IPS-18a (cell line): ENCODE measurements at regions not wholly inside any gene's neighbourhood (a gene's known extent, or its start where the extent isn't known, plus 50 kb on each side); places are given as distances from the start of the nearest gene placed in this dataset.
"Not testable (repeated sequence)": the region's sequence is repeated elsewhere in the genome, so short reads cannot be mapped to it uniquely, and the experiment has no call there.

Source experiments
- H3K27ac ChIP-seq: one replicate; pipeline ENCODE4 v1.5.1; 2013; ENCODE audit warnings: low read length
- H3K27me3 ChIP-seq: one replicate; pipeline ENCODE4 v1.6.1; 2013; ENCODE audit warnings: mild to moderate bottlenecking, low read length; ENCODE audit not compliant: control insufficient read depth, insufficient read depth
- H3K36me3 ChIP-seq: one replicate; pipeline ENCODE4 v1.6.1; 2013; ENCODE audit warnings: low read depth, low read length; ENCODE audit not compliant: control insufficient read depth
- H3K4me1 ChIP-seq: one replicate; pipeline ENCODE4 v1.6.1; 2013; ENCODE audit warnings: low read depth, low read length; ENCODE audit not compliant: control insufficient read depth
- H3K4me3 ChIP-seq: one replicate; pipeline ENCODE4 v1.5.1; 2013; ENCODE audit warnings: low read length
- H3K9ac ChIP-seq: one replicate; pipeline ENCODE4 v1.6.1; 2013; ENCODE audit warnings: mild to moderate bottlenecking, low read length, moderate library complexity
- H3K9me3 ChIP-seq: one replicate; pipeline ENCODE4 v1.6.1; 2013; ENCODE audit warnings: low read depth, low read length; ENCODE audit not compliant: control insufficient read depth

GRCh38 chr12:59298296-59298695 is 297.5 kb upstream of the SLC16A7 start:
- no peak overlapping the region for H3K4me3 ChIP-seq
- no peaks in the 10 kb centered on the region for H3K4me1 ChIP-seq
- H3K27me3 ChIP-seq = no peaks in the 10 kb centered on the region
- H3K27ac ChIP-seq = no peak overlapping the region
- no peaks in the 10 kb centered on the region for H3K36me3 ChIP-seq
- no peaks in the 10 kb centered on the region for H3K9me3 ChIP-seq
- no peak overlapping the region for H3K9ac ChIP-seq

- Histone ChIP-seq H3K9me3 (no peaks in the 10 kb centered on the region), H3K9ac (no peak overlapping the region), H3K27ac (no peak overlapping the region), H3K27me3 (no peaks in the 10 kb centered on the region), H3K36me3 (no peaks in the 10 kb centered on the region), H3K4me3 (no peak overlapping the region), H3K4me1 (no peaks in the 10 kb centered on the region)
Observed at GRCh38 chr12:59294221-59294620, 301.6 kb upstream of the SLC16A7 start.

- Histone ChIP-seq H3K9me3 (no peaks in the 10 kb centered on the region), H3K4me3 (no peak overlapping the region), H3K36me3 (no peaks in the 10 kb centered on the region), H3K9ac (no peak overlapping the region), H3K27ac (no peak overlapping the region), H3K27me3 (no peaks in the 10 kb centered on the region), H3K4me1 (no peaks in the 10 kb centered on the region)
Observed at GRCh38 chr12:59282999-59283398, 312.8 kb upstream of the SLC16A7 start.

- not testable (repeated sequence) for H3K27me3 ChIP-seq, H3K4me1 ChIP-seq, H3K36me3 ChIP-seq, H3K27ac ChIP-seq, H3K9ac ChIP-seq, H3K4me3 ChIP-seq, H3K9me3 ChIP-seq
Observed at GRCh38 chr12:59273561-59273960, 322.3 kb upstream of the SLC16A7 start.

GRCh38 chr12:59268295-59268809 is 327.5 kb upstream of the SLC16A7 start:
- H3K4me1 ChIP-seq = no peaks in the 10 kb centered on the region
- H3K4me3 ChIP-seq = no peak overlapping the region
- H3K27me3 ChIP-seq = no peaks in the 10 kb centered on the region
- H3K9ac ChIP-seq = no peak overlapping the region
- no peaks in the 10 kb centered on the region for H3K36me3 ChIP-seq
- H3K27ac ChIP-seq = no peak overlapping the region
- no peaks in the 10 kb centered on the region for H3K9me3 ChIP-seq

GRCh38 chr12:59260202-59260601 is 335.6 kb upstream of the SLC16A7 start:
- Histone ChIP-seq H3K4me1 (no peaks in the 10 kb centered on the region), H3K27ac (no peak overlapping the region), H3K4me3 (no peak overlapping the region), H3K9ac (no peak overlapping the region), H3K27me3 (no peaks in the 10 kb centered on the region), H3K36me3 (no peaks in the 10 kb centered on the region), H3K9me3 (no peaks in the 10 kb centered on the region)

- Histone ChIP-seq H3K36me3 (no peaks in the 10 kb centered on the region), H3K9ac (no peak overlapping the region), H3K27ac (no peak overlapping the region), H3K9me3 (peaks cover 21% of the 10 kb centered on the region), H3K4me3 (no peak overlapping the region), H3K4me1 (peaks cover 6% of the 10 kb centered on the region), H3K27me3 (no peaks in the 10 kb centered on the region)
Observed at GRCh38 chr12:59252731-59253130, 332.4 kb upstream of the LRIG3 start.

GRCh38 chr12:59250766-59251165 is 330.5 kb upstream of the LRIG3 start:
- Histone ChIP-seq H3K27me3 (no peaks in the 10 kb centered on the region), H3K36me3 (no peaks in the 10 kb centered on the region), H3K4me1 (peaks cover 6% of the 10 kb centered on the region), H3K9me3 (peaks cover 21% of the 10 kb centered on the region), H3K9ac (no peak overlapping the region), H3K27ac (no peak overlapping the region), H3K4me3 (no peak overlapping the region)

GRCh38 chr12:59240048-59240447 is 319.7 kb upstream of the LRIG3 start:
- Histone ChIP-seq H3K4me3 (no peak overlapping the region), H3K27ac (no peak overlapping the region), H3K4me1 (peaks cover 8% of the 10 kb centered on the region), H3K36me3 (no peaks in the 10 kb centered on the region), H3K27me3 (no peaks in the 10 kb centered on the region), H3K9ac (no peak overlapping the region), H3K9me3 (no peaks in the 10 kb centered on the region)

GRCh38 chr12:59234391-59234790 is 314.1 kb upstream of the LRIG3 start:
- Histone ChIP-seq H3K27ac (no peak overlapping the region), H3K27me3 (no peaks in the 10 kb centered on the region), H3K4me1 (peaks cover 5% of the 10 kb centered on the region), H3K36me3 (no peaks in the 10 kb centered on the region), H3K9ac (no peak overlapping the region), H3K9me3 (no peaks in the 10 kb centered on the region), H3K4me3 (no peak overlapping the region)

GRCh38 chr12:59230334-59230733 is 310.0 kb upstream of the LRIG3 start:
- no peak overlapping the region for H3K4me3 ChIP-seq
- no peaks in the 10 kb centered on the region for H3K4me1 ChIP-seq
- no peaks in the 10 kb centered on the region for H3K9me3 ChIP-seq
- H3K27me3 ChIP-seq = no peaks in the 10 kb centered on the region
- no peak overlapping the region for H3K27ac ChIP-seq
- H3K9ac ChIP-seq = no peak overlapping the region
- no peaks in the 10 kb centered on the region for H3K36me3 ChIP-seq

- Histone ChIP-seq H3K27ac (no peak overlapping the region), H3K4me3 (no peak overlapping the region), H3K27me3 (no peaks in the 10 kb centered on the region), H3K9ac (no peak overlapping the region), H3K9me3 (no peaks in the 10 kb centered on the region), H3K36me3 (no peaks in the 10 kb centered on the region), H3K4me1 (no peaks in the 10 kb centered on the region)
Observed at GRCh38 chr12:59219148-59219547, 298.8 kb upstream of the LRIG3 start.
